GM21515 (cell line): ENCODE measurements at regions not wholly inside any gene's neighbourhood (a gene's known extent, or its start where the extent isn't known, plus 50 kb on each side); places are given as distances from the start of the nearest gene placed in this dataset.
"Not testable (repeated sequence)": the region's sequence is repeated elsewhere in the genome, so short reads cannot be mapped to it uniquely, and the experiment has no call there.

Experiments
- ATAC-seq: cut with Tn5 transposase; IDR thresholded peaks from one replicate; pipeline ENCODE4 v1.9.1; 2021; ENCODE audit not compliant: unreplicated experiment

DNA sequence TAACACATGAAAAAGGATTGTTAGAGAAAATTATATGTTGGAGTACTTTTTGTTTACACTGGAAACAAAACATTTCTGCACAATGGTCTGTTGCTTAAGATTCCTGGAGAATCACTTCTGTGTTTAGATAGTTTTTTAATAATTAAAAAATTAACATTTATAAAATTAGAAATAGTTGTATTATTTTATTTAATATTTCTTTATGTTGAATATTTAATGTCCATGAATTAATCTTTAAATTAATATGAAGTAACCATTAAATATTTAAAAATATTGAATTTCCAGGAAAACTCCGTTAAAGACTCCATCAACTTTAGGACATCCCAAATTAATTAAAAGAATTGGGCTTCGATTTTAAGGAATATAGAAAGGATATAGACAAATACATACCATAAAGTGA, 797.1 kb upstream of the GALNTL6 start:
- ATAC-seq = no peak

DNA sequence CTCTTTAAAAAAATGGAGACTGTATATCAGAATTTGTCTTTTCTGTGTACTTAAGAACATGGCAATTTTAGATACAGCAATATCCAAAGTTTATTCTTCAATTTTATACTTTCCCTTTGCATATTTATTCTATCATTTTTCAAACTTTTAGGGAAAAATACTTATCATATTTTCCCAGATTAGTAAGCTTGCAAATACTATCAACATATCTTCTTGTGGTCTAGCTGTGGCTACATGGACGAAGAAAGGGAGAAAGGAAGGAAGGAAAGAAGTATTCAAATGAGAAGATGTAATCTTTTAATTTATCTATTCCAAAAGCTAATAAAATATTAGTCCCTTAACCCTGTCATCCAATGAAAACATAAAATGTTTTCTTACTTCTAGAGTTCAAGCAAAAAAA, 797.8 kb upstream of the GALNTL6 start:
- ATAC-seq = no peak

DNA sequence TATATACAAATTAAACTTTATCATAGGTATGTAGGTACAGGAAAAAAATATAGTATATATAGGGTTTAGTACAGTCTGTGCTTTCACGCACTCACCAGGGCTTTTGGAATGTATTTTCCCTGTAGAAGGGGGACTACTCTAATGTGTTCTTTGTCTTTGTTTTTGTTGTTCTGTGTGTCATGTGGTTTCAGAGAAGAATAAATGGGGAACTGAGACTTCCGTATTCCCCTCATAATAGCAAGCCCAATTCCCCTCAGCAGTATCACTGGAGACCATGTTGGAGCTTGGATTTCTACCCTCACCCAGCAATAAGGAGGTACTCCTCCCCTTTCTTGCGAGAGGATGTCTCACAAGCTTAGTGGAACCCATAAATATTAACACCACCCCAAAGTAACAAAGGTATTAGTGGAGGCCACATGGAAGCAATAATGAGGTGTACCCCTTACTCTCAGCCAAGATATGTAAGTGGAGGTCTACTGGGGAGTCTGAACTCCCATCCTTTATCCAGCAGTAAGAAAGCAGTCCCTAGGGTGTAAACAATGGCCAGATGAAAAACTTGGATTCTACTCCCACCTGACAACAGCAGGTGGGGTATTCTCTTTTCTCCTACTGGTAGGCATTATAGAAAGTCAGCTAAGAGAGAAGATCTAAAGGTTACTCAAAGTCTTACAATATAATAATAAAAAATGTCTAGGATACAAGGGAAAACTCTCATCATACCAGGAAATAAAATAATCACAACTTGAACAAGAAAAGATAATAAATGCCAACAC, 805.4 kb upstream of the GALNTL6 start:
- ATAC-seq = no peak

DNA sequence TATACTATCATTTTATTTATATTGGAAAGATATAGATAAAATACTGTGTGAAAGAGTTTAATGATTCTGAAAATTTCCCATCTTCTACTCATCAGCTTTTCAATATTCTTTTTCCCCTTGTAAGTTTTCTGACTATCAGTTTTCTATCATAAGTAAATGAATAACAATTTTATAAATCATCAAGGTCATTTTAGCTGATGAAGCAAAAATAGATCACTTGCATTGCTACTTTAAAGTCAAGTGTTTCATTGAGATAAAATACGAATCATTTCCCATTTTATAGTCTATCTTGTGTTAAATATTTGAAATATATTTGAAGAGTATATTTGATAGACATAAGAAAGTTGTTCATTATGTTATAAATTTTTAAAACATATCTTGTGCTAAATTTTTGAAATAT, 811.0 kb upstream of the GALNTL6 start:
- no peak for ATAC-seq

DNA sequence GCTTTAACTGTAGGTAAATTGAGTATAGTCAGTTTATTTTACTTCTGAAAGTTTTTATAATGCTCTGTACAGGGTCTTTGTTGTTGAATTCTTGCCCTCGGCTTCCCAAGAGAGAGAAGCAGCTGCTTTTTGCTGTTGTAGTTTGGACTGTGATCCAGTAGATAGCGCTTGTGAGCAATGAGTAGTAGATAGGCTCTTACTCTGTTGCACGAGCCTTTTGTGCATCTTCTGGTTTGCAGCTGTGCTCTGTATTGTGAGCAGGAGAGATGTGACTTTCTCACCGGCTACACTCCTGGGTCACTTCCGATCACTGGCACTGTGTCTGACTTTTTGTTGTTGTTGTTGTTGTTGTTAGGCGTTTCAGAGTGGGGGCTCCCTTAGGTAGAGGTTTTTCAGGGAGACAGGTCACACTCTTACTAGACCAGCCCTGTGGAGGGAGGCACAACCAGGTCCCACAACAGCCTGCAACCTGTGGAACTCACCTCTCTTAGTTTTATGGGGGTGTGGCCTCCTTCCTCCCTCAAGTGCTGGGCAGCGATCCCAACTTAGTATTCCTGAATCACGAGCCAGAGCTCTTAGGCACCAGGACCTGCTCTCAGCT, 822.1 kb upstream of the GALNTL6 start:
- ATAC-seq = peak; percentile 93

DNA sequence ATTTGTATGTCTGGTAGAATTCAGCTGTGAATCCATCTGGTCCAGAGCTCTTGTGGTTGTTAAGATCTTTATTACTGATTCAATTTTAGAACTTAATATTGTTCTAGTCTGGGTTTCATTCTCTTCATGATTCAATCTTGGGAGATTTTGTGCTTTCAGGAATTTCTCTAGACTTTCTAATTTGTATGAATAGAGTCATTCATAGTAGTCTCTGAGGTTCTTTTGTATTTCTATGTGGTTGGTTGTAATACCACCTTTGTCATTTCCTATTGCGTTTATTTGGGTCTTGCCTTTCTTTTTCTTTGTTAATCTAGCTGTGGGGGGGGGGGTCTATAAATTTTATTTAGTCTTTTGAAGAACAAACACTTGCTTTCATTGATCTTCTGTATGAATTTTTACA, 824.8 kb upstream of the GALNTL6 start:
- ATAC-seq = no peak

DNA sequence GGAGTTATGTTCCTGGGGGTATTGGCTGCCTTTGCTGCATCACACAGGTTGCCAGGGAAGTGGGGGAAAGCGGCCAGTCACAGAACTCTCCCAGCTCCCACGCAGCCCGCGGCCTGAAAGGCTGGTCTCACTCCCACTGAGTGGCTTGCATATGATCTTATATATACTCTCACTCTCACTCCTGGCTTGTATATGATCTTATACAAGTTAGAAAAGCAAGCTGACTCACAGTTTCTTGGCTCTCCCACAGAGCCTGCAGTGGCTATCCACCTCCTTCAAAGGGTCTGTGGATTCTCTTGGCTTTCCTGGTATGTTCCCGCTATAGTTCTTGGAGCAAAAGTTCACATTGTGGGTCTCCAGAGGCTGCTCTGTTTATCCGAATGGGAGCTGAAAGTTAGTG, 833.5 kb upstream of the GALNTL6 start:
- ATAC-seq = no peak

DNA sequence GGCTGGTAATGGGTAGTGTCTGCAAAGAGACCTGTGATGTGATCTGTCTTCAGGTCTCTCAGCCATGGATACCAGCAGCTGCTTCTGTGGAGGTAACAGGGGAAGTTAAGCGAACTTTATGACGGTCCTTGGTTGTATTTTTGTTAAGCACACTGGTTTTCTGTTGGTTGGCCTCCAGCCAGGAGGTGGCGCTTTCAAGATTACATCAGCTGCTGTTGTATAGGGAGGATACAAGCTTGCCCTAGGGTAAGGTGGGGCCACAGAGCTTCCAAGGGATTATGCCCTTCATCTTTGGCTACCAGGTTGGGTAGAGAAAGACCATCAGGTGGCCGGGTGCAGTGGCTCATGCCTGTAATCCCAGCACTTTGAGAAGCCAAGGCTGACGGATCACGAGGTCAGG, 834.2 kb upstream of the GALNTL6 start:
- no peak for ATAC-seq

DNA sequence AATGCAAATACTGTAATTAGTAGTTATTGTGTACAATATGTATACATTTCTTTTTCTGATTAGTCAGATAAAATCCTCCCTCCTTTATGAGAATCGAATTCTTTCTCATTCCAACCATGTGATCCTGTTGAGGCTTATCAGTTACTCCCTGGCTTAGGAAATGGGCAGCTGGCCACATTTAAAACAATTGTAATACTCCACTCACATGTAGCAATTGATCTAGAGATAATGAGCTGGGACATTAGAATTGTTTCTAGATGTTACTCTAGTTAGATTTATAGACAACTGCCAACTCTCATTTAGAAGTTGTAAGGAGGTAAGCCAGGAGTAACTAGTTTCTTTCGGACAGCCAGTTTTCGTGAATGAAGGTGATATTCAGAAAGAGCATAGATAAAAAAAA, 859.3 kb upstream of the AADAT start:
- no peak for ATAC-seq

DNA sequence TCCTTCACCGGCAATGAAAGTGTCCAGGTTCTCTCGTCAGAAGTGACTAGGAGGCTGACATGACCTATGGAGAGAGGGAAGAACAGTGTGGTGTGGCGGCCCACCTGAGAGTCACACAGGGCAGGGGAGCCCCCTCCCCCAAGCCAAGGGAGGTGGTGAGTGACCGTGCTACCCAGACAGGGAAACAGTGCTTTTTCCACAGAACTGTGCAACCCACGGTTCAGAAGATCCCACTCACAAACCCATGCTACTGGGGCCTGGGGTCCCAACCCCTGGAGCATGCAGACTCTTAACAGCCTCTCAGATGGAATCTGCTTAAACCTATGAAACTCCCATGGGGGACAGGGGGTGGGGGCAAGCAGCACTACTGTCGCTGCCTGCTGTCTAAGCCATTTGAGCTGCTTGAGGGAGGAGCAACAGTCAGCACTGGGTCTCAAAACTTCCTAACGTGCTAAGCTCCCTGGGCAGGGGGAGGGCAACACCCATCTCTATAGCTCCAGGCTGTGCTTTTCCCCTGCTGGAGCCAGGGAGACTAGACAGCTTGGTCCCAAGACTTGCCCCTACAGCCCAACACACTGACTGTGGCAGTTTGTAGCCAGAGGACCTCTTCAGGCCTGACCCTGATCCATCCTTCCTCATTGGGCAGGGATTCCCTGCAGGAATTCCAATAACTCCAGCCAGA, 850.4 kb upstream of the AADAT start:
- ATAC-seq = no peak

DNA sequence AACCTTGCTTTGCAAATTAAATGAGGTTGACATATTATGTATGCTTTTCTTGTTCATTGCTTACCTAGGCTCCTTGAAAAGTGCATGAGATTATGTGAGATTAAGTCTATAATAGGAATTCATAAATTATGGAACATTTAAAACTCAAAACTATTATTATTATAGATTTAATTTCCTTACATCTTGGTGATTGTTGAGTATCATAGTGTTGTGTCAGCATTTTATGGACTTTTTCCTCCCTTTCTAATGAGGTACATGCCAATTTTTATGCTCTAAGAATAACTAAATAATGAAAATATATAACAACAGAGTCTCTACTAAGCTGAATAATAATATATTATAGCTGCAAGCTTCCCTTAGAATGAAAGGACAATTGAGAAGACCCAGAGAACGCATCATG, 848.8 kb upstream of the AADAT start:
- ATAC-seq = no peak

DNA sequence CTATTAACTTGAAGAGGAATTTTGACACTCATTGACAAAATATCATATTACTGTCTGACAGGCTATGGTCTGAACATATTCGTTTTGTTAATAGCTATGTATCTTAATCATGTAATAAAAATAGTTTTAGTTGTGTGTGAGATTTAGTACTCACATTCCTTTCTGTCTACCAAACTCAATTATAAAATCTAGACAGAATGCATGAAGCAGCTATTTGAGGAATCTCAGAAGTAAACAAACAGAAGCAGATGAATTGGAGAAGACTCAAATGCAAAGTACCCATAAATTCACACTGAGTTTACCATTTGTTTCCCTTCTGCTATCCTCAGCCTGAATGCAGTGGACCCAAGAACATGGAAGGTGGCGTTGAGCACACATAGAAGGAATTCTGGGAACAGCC, 841.6 kb upstream of the AADAT start:
- no peak for ATAC-seq

DNA sequence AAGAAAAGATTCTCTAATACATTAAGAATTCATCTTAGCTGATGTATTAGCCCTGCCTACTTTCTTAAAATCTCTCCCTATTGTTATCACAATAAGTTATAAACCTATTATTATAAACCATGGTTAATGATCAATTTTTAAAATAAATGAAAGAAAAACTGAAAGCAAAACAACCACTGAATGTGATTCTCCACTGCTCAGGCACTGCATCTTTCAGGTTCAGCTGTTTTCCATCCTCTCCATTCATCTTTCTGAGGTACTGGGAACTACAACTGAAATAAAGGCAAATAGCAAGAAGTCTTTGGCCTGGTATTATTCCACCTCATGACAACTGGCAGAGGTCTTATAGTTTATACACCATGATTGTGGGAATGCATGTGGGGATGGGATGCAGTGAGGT, 798.9 kb upstream of the AADAT start:
- no peak for ATAC-seq

DNA sequence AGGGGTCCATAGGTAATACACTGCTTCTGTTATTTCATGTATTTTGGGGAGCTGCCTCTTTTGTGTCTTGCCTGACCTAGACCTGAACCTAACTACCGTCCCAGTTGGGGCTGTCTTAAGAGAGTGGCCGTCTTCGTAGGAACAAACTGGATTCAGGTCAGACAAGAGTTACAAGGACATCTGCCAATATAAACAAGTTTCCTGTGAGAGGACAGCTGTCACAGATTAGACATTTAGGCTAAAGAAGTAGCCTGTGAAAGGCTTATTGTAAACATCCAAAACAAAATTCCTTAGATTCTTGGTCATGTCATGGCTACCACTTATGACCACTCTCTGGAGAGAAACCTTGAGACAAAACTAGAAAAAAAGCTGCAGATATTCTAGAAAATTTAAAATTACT, 797.6 kb upstream of the AADAT start:
- ATAC-seq = no peak

DNA sequence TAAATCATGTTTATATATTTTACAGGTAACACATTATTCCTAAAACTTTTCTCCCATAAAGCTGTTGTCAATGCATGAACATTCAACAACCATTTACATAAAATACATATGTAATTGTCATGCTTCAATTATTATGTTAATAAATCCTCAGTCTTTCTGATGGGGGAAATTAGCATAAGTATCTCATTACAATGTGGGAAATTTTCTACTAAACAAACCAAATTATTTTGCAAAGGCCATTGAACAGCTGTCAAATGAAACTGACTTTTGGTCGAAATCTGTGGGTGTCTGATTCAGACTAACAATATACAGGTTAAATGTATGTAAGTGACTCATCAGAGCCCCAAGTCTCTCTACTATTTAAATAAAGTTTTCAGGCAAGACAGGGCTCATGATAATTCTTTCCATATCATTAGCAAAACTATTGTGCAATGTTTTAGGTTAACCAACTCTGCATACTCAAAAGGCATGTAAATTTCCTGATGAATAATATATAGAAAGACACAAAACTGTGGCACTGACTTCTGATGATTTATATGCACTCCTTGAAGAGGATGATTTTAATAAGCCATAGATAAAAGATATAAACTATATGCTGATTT, 795.3 kb upstream of the AADAT start:
- ATAC-seq = no peak

DNA sequence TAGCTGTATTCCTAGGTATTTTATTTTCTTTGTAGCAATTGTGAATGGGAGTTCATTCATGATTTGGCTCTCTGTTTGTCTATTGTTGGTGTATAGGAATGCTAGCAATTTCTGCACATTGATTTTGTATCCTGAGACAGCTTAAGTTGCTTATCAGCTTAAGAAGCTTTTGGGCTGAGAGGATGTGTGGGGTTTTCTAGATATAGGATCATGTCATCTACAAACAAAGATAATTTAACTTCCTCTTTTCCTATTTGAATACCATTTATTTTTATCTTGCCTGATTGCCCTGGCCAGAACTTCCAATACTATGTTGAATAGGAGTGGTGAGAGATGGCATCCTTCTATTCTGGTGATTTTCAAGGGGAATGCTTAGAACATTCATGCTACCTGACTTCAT, 791.9 kb upstream of the AADAT start:
- ATAC-seq = not testable (repeated sequence)

DNA sequence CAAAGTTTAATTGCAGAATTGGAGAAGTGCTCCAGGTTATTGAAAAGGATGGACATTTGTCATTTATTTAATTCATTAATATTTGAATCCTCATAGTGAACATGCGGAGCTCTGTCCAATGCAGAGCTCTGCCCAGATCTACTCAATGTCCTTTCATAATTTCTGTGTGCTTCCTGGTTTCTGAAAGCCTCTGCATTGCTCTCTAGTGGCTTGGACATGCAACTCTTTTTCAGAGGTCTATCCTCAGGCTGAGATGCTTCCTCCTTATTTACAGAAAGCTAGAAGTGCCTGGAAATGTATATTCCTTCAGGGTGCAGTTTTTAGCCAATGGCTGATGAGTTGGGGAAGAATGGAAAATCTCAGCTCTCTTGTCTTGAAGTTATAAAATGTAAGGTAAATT, 786.1 kb upstream of the AADAT start:
- no peak for ATAC-seq

DNA sequence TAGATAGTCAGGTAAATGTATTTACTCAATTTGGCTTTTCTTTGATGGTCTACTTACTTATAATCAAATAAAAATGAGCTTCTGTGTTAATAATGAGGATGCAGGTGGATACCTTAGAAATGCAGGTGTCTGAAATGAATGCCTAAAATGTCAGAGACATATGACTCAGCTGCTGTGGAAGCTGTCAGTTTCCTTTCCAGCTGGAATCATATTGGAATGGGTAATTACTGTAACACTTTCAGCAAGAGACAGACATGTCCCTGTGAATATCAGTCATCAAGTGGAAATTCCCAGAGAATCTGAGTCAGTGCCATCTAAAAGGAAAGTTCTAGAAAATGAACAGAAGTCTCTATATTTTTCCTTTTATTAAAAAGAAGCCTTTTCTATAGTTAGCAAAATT, 783.0 kb upstream of the AADAT start:
- no peak for ATAC-seq

DNA sequence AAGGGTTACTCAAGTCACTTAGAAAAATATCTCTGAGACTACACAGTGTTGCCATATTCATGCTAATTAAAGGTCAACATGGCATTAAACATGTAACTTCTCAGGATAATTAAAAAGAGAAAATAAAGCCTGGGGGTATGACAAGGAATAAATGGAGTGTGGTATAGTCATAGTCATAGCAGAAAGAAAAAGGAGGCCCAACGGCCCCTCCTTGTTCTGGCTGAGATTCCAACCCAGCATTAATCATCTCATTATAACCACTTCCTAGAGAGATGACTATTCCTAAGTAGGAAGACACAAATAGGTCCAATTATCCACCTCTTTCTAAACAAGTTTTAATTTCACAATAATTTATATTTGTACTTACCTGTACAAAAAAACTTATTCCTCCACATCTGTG, 778.4 kb upstream of the AADAT start:
- no peak for ATAC-seq

DNA sequence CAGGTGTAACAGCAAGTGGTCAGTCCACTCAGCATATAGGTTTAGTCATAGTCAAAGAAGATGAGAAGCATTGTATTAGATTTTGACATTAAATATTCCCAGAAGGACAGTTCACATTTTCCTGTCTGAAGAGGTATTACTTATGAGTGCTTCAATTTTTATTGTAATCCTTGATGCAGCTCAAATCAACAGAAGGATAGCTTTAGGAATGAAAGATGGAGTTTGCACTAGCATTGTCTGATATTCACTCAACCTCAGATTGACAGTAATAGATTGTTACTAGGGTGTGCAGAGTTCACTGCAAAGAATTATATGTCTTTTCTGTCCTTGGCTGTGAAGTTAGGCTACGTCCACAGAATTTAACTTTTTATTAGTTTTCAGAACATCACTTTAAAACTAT, 764.3 kb upstream of the AADAT start:
- no peak for ATAC-seq

DNA sequence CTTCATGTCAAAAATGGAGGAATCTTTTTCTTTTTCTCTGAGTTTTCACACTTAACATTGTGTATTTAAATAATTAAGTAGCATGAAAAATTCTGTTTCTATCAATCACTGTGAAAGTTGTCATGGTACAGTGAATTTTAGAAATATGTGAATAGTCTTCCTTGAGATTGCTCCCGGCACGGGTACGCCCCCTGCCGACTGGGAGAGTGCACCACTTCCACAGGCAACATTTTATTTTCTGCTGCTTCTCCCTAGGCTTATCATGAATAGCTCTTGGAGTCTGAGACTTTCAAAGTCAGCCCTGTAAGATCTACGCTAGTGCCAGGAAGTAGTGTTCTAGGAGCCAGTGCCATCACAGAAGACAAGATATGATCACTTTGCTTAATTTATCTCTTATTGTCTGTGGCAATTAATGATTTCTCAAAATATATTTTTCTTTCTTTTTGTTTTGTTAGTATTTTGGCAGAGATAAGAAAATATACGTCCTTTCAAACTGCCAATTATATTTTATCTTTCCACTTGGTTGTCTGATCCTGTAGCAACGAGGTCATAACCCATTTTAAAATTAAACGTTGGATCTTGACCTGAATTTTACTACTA, 763.8 kb upstream of the AADAT start:
- peak; percentile 85 for ATAC-seq

DNA sequence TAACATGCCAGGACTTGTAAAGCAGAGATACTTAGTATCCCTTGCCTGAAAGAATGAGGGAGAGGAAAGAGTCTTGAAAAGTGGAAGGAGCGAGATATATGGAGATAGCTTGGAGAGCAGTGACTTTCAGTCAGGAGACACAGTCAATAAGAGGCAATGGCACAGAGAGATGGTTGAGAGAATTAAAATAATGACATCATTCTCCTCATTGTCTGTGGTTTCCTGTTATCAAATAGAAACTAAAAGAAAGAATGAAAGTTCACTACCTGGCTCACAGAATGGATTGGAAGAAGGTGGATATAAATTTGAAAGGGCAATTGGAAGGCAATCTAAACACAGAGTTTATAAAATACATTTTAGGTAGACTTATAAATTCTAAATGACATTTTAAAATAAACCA, 760.2 kb upstream of the AADAT start:
- no peak for ATAC-seq
